ENCODE measurements at regions not wholly inside any gene's neighbourhood (a gene's known extent, or its start where the extent isn't known, plus 50 kb on each side); places are given as distances from the start of the nearest gene placed in this dataset.
"Not testable (repeated sequence)": the region's sequence is repeated elsewhere in the genome, so short reads cannot be mapped to it uniquely, and the experiment has no call there.

GRCh38 chr6:144659202-144660182, 374.4 kb downstream of the UTRN start:
- peak; percentile 16 for DNase-seq

GRCh38 chr6:144660561-144661115, 375.5 kb downstream of the UTRN start:
- DNase-seq = no peak

GRCh38 chr6:144661116-144661806, 376.1 kb downstream of the UTRN start:
- DNase-seq = no peak

- DNase-seq = no peak
These were observed 377.8 kb downstream of the UTRN start for GRCh38 chr6:144662812-144663365.

- DNase-seq = no peak
These were observed 379.1 kb downstream of the UTRN start for GRCh38 chr6:144664281-144664680.

- DNase-seq = no peak
These were observed 379.8 kb downstream of the UTRN start for GRCh38 chr6:144664947-144665346.

GRCh38 chr6:144665932-144666450, 380.9 kb downstream of the UTRN start:
- no peak for DNase-seq

GRCh38 chr6:144666781-144667180, 381.6 kb downstream of the UTRN start:
- no peak for DNase-seq

- no peak for DNase-seq
These were observed 382.7 kb downstream of the UTRN start for GRCh38 chr6:144667532-144668503.

GRCh38 chr6:144670259-144670658, 385.1 kb downstream of the UTRN start:
- not testable (repeated sequence) for DNase-seq

GRCh38 chr6:144673807-144674206, 388.7 kb downstream of the UTRN start:
- DNase-seq = no peak

- no peak for DNase-seq
These were observed 390.2 kb downstream of the UTRN start for GRCh38 chr6:144675231-144675861.

- DNase-seq = not testable (repeated sequence)
These were observed 391.2 kb downstream of the UTRN start for GRCh38 chr6:144676310-144676709.

GRCh38 chr6:144677263-144677662, 392.1 kb downstream of the UTRN start:
- DNase-seq = not testable (repeated sequence)

GRCh38 chr6:144678844-144679243, 393.7 kb downstream of the UTRN start:
- DNase-seq = no peak

GRCh38 chr6:144681334-144681733, 396.2 kb downstream of the UTRN start:
- no peak for DNase-seq

GRCh38 chr6:144683216-144684070, 398.3 kb downstream of the UTRN start:
- no peak for DNase-seq

- DNase-seq = no peak
These were observed 403.6 kb downstream of the UTRN start for GRCh38 chr6:144688713-144689112.

GRCh38 chr6:144689503-144690040, 404.4 kb downstream of the UTRN start:
- DNase-seq = no peak
